ENCODE measurements at regions not wholly inside any gene's neighbourhood (a gene's known extent, or its start where the extent isn't known, plus 50 kb on each side); places are given as distances from the start of the nearest gene placed in this dataset.

- no peak overlapping the region for H3K27ac Mint-ChIP-seq
- WGBS (ENCODE audit: insufficient coverage), result 85% methylated on average over 4 of the region's 4 CpGs
These were observed 100.3 kb upstream of the TMTC1 start for GRCh38 chr12:29883941-29884554.

DNA sequence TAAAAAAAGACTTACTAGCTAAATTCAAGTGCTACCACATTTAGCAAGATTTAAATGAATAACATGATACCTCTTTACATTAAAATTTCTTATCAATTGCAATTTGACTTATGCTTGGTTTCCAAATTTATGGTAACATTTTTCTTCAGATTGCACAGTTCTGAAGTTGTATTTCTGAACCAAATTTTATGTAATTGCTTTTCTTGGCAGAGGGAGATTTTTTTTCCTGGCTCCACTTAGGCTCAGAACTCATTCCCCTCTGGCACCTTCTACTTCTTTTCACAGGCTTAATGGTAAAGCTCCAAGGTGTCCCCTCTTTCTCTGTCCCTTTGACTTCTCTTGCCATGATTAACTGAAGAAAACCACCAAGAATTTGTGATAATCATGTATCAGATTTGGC lies 99.8 kb upstream of the TMTC1 start:
- no peak overlapping the region for H3K27ac ChIP-seq (ENCODE audit: low read length)
- no peaks in the 10 kb centered on the region for H3K27me3 Mint-ChIP-seq (ENCODE audit: low read depth in 2 of 2)
- no peak for TF ChIP-seq CTCF (IDR thresholded peaks at IDR 0.05)
- no peaks in the 10 kb centered on the region for H3K27me3 ChIP-seq (ENCODE audit: control insufficient read depth, insufficient read depth, low read length)
- no peak overlapping the region for H3K27ac Mint-ChIP-seq
- intact Hi-C loops (cut with micrococcal nuclease), result no loop called here
- ATAC-seq (no peak), DNase-seq (no peak)
- H3K4me1 ChIP-seq (ENCODE audit: control insufficient read depth, insufficient read depth, low read length), result no peaks in the 10 kb centered on the region
- H3K4me3 Mint-ChIP-seq, result no peak overlapping the region
- no peaks in the 10 kb centered on the region for H3K4me1 Mint-ChIP-seq
- no peaks in the 10 kb centered on the region for H3K36me3 Mint-ChIP-seq
- no peak overlapping the region for H3K4me3 ChIP-seq (ENCODE audit: low read length)
- H3K9me3 Mint-ChIP-seq, result peaks cover 9 to 10% of the 10 kb centered on the region in 2 donors
- peaks cover 2% of the 10 kb centered on the region for H3K9me3 ChIP-seq (ENCODE audit: control insufficient read depth, insufficient read depth, low read length)
- H3K36me3 ChIP-seq (ENCODE audit: control insufficient read depth, insufficient read depth, low read length), result no peaks in the 10 kb centered on the region

More at GRCh38 chr12:29883941-29884554, 100.3 kb upstream of the TMTC1 start:
- Histone ChIP-seq H3K27ac (ENCODE audit: low read length) (no peak overlapping the region), H3K36me3 (ENCODE audit: control insufficient read depth, insufficient read depth, low read length) (no peaks in the 10 kb centered on the region), H3K9me3 (ENCODE audit: control insufficient read depth, insufficient read depth, low read length) (peaks cover 7% of the 10 kb centered on the region), H3K4me3 (ENCODE audit: low read length) (no peak overlapping the region), H3K27me3 (ENCODE audit: control insufficient read depth, insufficient read depth, low read length) (no peaks in the 10 kb centered on the region), H3K4me1 (ENCODE audit: control insufficient read depth, insufficient read depth, low read length) (no peaks in the 10 kb centered on the region)
- TF ChIP-seq CTCF (IDR thresholded peaks at IDR 0.05), result no peak
- ATAC-seq, result no peak
- H3K9me3 Mint-ChIP-seq, result peaks cover 9 to 10% of the 10 kb centered on the region in 2 donors
- H3K27me3 Mint-ChIP-seq (ENCODE audit: low read depth in 2 of 2), result no peaks in the 10 kb centered on the region
- no peak overlapping the region for H3K4me3 Mint-ChIP-seq
- intact Hi-C loops (cut with micrococcal nuclease), result no loop called here
- no peaks in the 10 kb centered on the region for H3K36me3 Mint-ChIP-seq
- no peaks in the 10 kb centered on the region for H3K4me1 Mint-ChIP-seq
- no peak for DNase-seq

- Histone ChIP-seq H3K27ac (ENCODE audit: low read length) (no peak overlapping the region), H3K27me3 (ENCODE audit: control insufficient read depth, insufficient read depth, low read length) (no peaks in the 10 kb centered on the region), H3K9me3 (ENCODE audit: control insufficient read depth, insufficient read depth, low read length) (peaks cover 2% of the 10 kb centered on the region), H3K4me3 (ENCODE audit: low read length) (no peak overlapping the region), H3K4me1 (ENCODE audit: control insufficient read depth, insufficient read depth, low read length) (no peaks in the 10 kb centered on the region), H3K36me3 (ENCODE audit: control insufficient read depth, insufficient read depth, low read length) (no peaks in the 10 kb centered on the region)
- H3K9me3 Mint-ChIP-seq, result peaks cover 12% of the 10 kb centered on the region in 2 donors
- ATAC-seq, result no peak
- no peaks in the 10 kb centered on the region for H3K27me3 Mint-ChIP-seq (ENCODE audit: low read depth in 2 of 2)
- intact Hi-C loops (cut with micrococcal nuclease), result no loop called here
- no peak for DNase-seq
- H3K4me1 Mint-ChIP-seq, result no peaks in the 10 kb centered on the region
- no peaks in the 10 kb centered on the region for H3K36me3 Mint-ChIP-seq
- 55% methylated on average over 2 of the region's 2 CpGs for WGBS (ENCODE audit: insufficient coverage)
- TF ChIP-seq CTCF (IDR thresholded peaks at IDR 0.05), result no peak
- no peak overlapping the region for H3K4me3 Mint-ChIP-seq
- H3K27ac Mint-ChIP-seq, result no peak overlapping the region
These were observed 99.1 kb upstream of the TMTC1 start for GRCh38 chr12:29882846-29883245.

DNA sequence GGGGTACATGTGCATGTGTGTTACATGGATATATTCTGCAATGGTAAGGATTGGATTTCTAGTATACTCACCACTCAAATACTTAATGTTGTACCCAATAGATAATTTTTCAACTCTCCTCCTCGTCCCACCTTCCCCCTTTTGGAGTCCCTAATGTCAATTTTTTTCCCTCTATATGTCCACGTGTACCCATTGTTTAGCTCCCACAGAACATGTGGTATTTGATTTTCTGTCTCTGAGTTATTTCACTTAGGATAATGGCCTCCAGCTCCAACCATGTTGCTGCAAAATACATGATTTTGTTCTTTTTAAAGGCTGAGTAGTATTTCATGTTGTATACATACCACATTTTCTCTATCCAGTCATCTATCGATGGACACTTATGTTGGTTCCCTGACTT lies 97.2 kb upstream of the TMTC1 start:
- Histone ChIP-seq H3K27ac (ENCODE audit: low read length) (no peak overlapping the region), H3K4me3 (ENCODE audit: low read length) (no peak overlapping the region), H3K27me3 (ENCODE audit: control insufficient read depth, insufficient read depth, low read length) (no peaks in the 10 kb centered on the region), H3K4me1 (ENCODE audit: control insufficient read depth, insufficient read depth, low read length) (no peaks in the 10 kb centered on the region), H3K9me3 (ENCODE audit: control insufficient read depth, insufficient read depth, low read length) (peaks cover 2% of the 10 kb centered on the region), H3K36me3 (ENCODE audit: control insufficient read depth, insufficient read depth, low read length) (no peaks in the 10 kb centered on the region)
- no peak overlapping the region for H3K27ac Mint-ChIP-seq
- WGBS (ENCODE audit: insufficient coverage), result 75% methylated on average over 1 of the region's 3 CpGs
- ATAC-seq, result no peak
- no peak for TF ChIP-seq CTCF (IDR thresholded peaks at IDR 0.05)
- no peak overlapping the region for H3K4me3 Mint-ChIP-seq
- intact Hi-C loops (cut with micrococcal nuclease), result no loop called here
- no peaks in the 10 kb centered on the region for H3K4me1 Mint-ChIP-seq
- peaks cover 12 to 13% of the 10 kb centered on the region in 2 donors for H3K9me3 Mint-ChIP-seq
- no peaks in the 10 kb centered on the region for H3K27me3 Mint-ChIP-seq (ENCODE audit: low read depth in 2 of 2)
- no peak for DNase-seq
- no peaks in the 10 kb centered on the region for H3K36me3 Mint-ChIP-seq

All from natural killer cell (primary cell).